GM12872 (cell line): ENCODE measurements at regions not wholly inside any gene's neighbourhood (a gene's known extent, or its start where the extent isn't known, plus 50 kb on each side); places are given as distances from the start of the nearest gene placed in this dataset.

Experiments
- CTCF ChIP-seq: IDR thresholded peaks from 3 replicates; pipeline ENCODE4 v1.5.1; 2011; ENCODE audit warnings: low read depth, mild to moderate bottlenecking, low read length, moderate library complexity; ENCODE audit not compliant: insufficient read depth

- no peak for TF ChIP-seq CTCF
These were observed 792.3 kb upstream of the HS3ST1 start for GRCh38 chr4:12221031-12221430.

GRCh38 chr4:12211636-12212035 is 782.9 kb upstream of the HS3ST1 start:
- no peak for TF ChIP-seq CTCF

GRCh38 chr4:12207396-12207795 is 778.7 kb upstream of the HS3ST1 start:
- no peak for TF ChIP-seq CTCF

- no peak for TF ChIP-seq CTCF
These were observed 777.4 kb upstream of the HS3ST1 start for GRCh38 chr4:12206091-12206490.

- no peak for TF ChIP-seq CTCF
These were observed 775.3 kb upstream of the HS3ST1 start for GRCh38 chr4:12203945-12204344.

GRCh38 chr4:12200226-12200625 is 771.5 kb upstream of the HS3ST1 start:
- TF ChIP-seq CTCF: no peak

- no peak for TF ChIP-seq CTCF
These were observed 757.8 kb upstream of the HS3ST1 start for GRCh38 chr4:12186526-12186925.
